ENCODE measurements at regions not wholly inside any gene's neighbourhood (a gene's known extent, or its start where the extent isn't known, plus 50 kb on each side); places are given as distances from the start of the nearest gene placed in this dataset.
"Not testable (repeated sequence)": the region's sequence is repeated elsewhere in the genome, so short reads cannot be mapped to it uniquely, and the experiment has no call there.

DNA sequence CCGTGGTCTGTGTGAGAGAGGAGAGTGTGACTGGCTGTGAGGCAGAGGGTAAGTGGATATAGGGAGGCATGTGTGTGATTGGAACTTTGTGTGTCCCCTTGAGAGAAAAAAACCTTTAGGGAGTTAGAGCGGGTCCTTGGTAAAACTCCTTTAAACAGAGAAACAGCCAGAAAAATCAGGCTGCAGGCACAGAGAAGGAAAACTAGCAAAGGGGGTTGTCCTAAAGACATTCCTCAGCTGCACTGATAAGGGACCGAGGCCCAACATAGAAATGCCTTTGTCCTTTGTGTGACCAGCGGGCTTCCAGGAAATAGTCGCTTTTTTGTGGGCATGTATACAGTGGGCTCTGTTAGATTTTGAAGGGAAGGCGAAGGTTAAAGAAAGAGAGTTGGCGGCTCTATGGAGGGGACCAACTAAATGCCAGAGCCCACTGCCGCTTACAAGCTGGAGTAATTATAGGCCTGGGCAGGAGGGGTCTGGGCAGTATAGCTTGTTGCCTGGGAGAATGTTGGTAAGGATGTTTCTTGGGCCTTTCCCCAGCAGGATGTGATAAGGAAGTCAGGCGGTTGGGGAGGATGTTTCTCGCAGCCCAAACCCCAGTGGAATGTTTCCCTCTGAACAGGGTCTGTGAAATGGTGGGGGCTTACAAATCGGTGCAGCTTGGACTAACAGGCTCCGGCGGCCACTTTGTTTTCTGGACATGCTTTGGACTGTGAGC lies 313.7 kb upstream of the ZNF337 start:
- peak in 2 of 5 donors; percentile 48 to 51 for DNase-seq
- H3K9me3 ChIP-seq (ENCODE audit: control insufficient read depth in 2 of 3, insufficient read depth in 1 of 3, low read length in 3 of 3); H3K27me3 ChIP-seq (ENCODE audit: control insufficient read depth, insufficient read depth, low read length); intact Hi-C loops (cut with DNase I); H3K36me3 ChIP-seq (ENCODE audit: control insufficient read depth in 2 of 3, insufficient read depth in 3 of 3, low read length in 3 of 3); FAIRE-seq; H3K4me1 ChIP-seq (ENCODE audit: control insufficient read depth in 2 of 3, insufficient read depth in 2 of 3, low read depth in 1 of 3, low read length in 3 of 3): not testable (repeated sequence)
- Histone ChIP-seq H3K4me3 (ENCODE audit: low read length in 3 of 3) (peak overlapping the region; percentile 71 to 88 (median 83)), H3K27ac (ENCODE audit: low read depth in 2 of 2, low read length in 2 of 2) (peak overlapping the region; percentile 53 to 82), H3K9ac (ENCODE audit: low read length in 3 of 3) (peak overlapping the region in 2 of 3 donors; percentile 84 to 86)

DNA sequence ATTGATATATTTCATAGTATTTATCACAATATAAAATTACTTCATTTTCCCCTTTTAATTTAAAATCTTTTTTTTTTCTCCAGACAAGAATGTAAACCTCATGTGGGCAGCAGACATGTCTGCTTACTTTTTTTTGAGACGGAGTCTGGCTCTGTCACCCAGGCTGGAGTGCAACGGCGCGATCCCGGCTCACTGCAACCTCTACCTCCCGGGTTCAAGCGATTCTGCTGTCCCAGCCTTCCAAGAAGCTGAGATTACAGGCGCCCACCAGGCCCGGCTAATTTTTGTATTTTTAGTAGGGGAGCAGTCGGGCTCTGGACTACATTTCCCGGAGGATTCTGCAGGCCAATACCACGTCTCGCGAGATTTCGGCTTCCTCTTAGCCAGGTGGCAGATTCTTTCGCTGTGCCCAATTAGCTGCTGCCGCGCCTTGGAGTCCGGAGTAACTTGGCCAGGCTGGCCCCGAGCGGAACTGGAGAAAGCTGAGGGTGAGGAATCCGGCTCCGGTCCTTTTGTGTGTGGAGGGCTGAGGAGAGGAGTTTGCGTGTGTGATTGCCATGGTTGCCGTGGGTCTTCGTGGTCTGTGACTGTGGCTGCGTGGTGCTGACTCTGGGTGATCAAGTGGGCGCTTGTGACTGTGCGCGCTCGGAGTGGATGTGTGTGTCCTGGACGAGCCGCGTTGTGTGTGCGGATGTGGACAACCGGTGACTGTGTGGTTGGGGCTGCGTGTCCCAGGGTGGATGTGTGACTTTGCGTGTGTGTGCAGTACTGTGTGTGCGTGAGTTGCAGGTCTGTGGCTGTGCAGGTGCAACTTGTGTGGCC lies 313.0 kb upstream of the ZNF337 start:
- H3K4me1 ChIP-seq (ENCODE audit: control insufficient read depth in 2 of 3, insufficient read depth in 2 of 3, low read depth in 1 of 3, low read length in 3 of 3); FAIRE-seq; intact Hi-C loops (cut with DNase I); H3K9me3 ChIP-seq (ENCODE audit: control insufficient read depth in 2 of 3, insufficient read depth in 1 of 3, low read length in 3 of 3); H3K36me3 ChIP-seq (ENCODE audit: control insufficient read depth in 2 of 3, insufficient read depth in 3 of 3, low read length in 3 of 3); H3K27me3 ChIP-seq (ENCODE audit: control insufficient read depth, insufficient read depth, low read length): not testable (repeated sequence)
- peak overlapping the region; percentile 48 to 86 (median 84) for H3K9ac ChIP-seq (ENCODE audit: low read length in 3 of 3)
- peak overlapping the region; percentile 53 to 82 for H3K27ac ChIP-seq (ENCODE audit: low read depth in 2 of 2, low read length in 2 of 2)
- DNase-seq: peak; percentile 87 to 97 (median 96)
- peak overlapping the region; percentile 71 to 88 (median 83) for H3K4me3 ChIP-seq (ENCODE audit: low read length in 3 of 3)

DNA sequence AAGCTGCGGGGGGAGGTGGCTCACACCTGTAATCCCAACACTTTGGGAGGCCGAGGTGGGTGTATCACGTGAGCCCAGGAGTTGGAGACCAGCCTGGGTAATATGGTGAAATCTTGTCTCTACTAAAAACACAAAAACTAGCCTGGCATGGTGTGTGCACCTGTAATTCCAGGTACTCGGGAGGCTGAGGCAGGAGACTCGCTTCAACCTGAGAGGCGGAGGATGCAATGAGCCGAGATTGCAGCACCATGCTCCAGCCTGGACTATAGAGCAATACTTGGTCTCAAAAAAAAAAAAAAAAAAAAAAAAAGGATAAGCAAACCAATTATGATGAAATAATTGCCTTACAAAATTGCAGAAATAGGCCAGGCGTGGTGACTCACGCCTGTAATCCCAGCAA lies 311.4 kb upstream of the ZNF337 start:
- H3K27me3 ChIP-seq (ENCODE audit: control insufficient read depth, insufficient read depth, low read length); H3K9me3 ChIP-seq (ENCODE audit: control insufficient read depth in 2 of 3, insufficient read depth in 1 of 3, low read length in 3 of 3); DNase-seq; H3K4me1 ChIP-seq (ENCODE audit: control insufficient read depth in 2 of 3, insufficient read depth in 2 of 3, low read depth in 1 of 3, low read length in 3 of 3); H3K36me3 ChIP-seq (ENCODE audit: control insufficient read depth in 2 of 3, insufficient read depth in 3 of 3, low read length in 3 of 3); H3K27ac ChIP-seq (ENCODE audit: low read depth in 2 of 2, low read length in 2 of 2); H3K4me3 ChIP-seq (ENCODE audit: low read length in 3 of 3); FAIRE-seq; H3K9ac ChIP-seq (ENCODE audit: low read length in 3 of 3); intact Hi-C loops (cut with DNase I): not testable (repeated sequence)

DNA sequence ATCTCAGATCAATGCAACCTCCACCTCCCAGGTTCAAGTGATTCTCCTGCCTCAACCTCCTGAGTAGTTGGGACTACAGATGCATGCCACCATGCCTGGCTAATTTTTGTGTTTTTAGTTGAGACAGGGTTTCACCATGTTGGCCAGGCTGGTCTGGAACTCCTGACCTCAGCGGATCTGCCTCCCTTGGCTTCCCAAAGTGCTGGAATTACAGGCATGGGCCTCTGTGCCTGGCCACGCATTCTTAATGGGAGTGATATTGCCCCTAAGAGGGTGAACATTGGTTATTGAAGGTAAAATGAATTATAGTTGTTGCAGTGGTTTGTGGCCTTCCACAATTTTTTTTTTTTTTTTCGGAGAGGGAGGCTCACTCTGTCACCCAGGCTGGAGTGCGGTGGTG lies 309.5 kb upstream of the ZNF337 start:
- H3K36me3 ChIP-seq (ENCODE audit: control insufficient read depth in 2 of 3, insufficient read depth in 3 of 3, low read length in 3 of 3); DNase-seq; H3K4me1 ChIP-seq (ENCODE audit: control insufficient read depth in 2 of 3, insufficient read depth in 2 of 3, low read depth in 1 of 3, low read length in 3 of 3); H3K4me3 ChIP-seq (ENCODE audit: low read length in 3 of 3); H3K9ac ChIP-seq (ENCODE audit: low read length in 3 of 3); FAIRE-seq; intact Hi-C loops (cut with DNase I); H3K27ac ChIP-seq (ENCODE audit: low read depth in 2 of 2, low read length in 2 of 2); H3K9me3 ChIP-seq (ENCODE audit: control insufficient read depth in 2 of 3, insufficient read depth in 1 of 3, low read length in 3 of 3); H3K27me3 ChIP-seq (ENCODE audit: control insufficient read depth, insufficient read depth, low read length): not testable (repeated sequence)

DNA sequence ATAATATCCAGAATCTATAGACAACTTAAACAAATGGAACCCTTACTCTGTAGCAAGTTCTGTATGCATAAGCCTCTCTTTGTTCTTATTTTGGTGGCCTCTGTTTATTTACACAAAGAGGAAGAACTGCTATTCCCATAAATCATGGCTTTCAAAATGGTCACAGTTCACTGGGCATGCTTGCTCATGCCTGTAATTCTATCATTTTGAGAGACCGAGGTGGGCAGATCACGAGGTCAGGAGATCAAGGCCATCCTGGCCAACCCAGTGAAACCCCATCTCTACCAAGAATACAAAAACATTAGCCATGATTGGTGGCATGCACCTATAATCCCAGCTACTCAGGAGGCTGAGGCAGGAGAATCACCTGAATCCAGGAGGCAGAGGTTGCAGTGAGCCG lies 307.3 kb upstream of the ZNF337 start:
- H3K4me1 ChIP-seq (ENCODE audit: control insufficient read depth in 2 of 3, insufficient read depth in 2 of 3, low read depth in 1 of 3, low read length in 3 of 3); DNase-seq; H3K36me3 ChIP-seq (ENCODE audit: control insufficient read depth in 2 of 3, insufficient read depth in 3 of 3, low read length in 3 of 3); H3K27ac ChIP-seq (ENCODE audit: low read depth in 2 of 2, low read length in 2 of 2); H3K4me3 ChIP-seq (ENCODE audit: low read length in 3 of 3); FAIRE-seq; H3K27me3 ChIP-seq (ENCODE audit: control insufficient read depth, insufficient read depth, low read length); H3K9ac ChIP-seq (ENCODE audit: low read length in 3 of 3); intact Hi-C loops (cut with DNase I); H3K9me3 ChIP-seq (ENCODE audit: control insufficient read depth in 2 of 3, insufficient read depth in 1 of 3, low read length in 3 of 3): not testable (repeated sequence)

DNA sequence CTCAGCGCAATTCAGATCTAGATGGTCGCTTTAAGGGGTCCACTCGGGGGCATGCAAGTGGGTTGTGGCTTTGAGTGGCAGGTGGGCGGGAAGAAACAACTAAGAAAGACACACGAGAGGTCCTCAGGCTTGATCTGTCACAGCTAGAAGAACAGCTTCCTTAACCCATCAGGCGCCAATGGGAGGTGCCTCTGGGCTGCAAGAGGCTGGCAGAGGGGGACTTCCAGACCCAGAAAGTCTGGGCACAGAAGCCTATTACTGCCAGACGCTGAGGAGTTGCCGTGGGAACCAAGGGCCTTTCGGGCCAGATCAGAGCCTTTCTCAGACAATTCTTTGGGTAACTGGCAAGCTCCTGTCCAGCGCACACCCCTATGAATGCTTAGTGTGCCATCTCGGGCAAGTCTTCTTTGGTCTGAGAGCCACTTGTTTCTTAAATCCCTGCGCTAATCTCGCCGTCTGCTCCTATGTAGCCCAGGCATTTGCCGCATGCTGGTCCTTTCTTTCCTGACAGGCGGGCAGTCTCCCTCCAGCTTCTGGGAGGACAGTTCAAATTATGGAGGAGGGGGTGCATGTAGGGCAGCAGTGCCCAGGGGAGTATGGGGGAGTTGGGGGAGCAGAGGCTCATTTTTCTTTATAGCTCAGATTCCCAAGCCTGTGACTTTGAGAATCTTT lies 300.9 kb upstream of the ZNF337 start:
- H3K4me1 ChIP-seq (ENCODE audit: control insufficient read depth in 2 of 3, insufficient read depth in 2 of 3, low read depth in 1 of 3, low read length in 3 of 3); H3K4me3 ChIP-seq (ENCODE audit: low read length in 3 of 3); FAIRE-seq; H3K36me3 ChIP-seq (ENCODE audit: control insufficient read depth in 2 of 3, insufficient read depth in 3 of 3, low read length in 3 of 3); H3K27ac ChIP-seq (ENCODE audit: low read depth in 2 of 2, low read length in 2 of 2); H3K9me3 ChIP-seq (ENCODE audit: control insufficient read depth in 2 of 3, insufficient read depth in 1 of 3, low read length in 3 of 3); H3K27me3 ChIP-seq (ENCODE audit: control insufficient read depth, insufficient read depth, low read length); H3K9ac ChIP-seq (ENCODE audit: low read length in 3 of 3); intact Hi-C loops (cut with DNase I): not testable (repeated sequence)
- peak in 1 of 5 donors; percentile 33 for DNase-seq
